C4-2B (cell line): ENCODE measurements at regions not wholly inside any gene's neighbourhood (a gene's known extent, or its start where the extent isn't known, plus 50 kb on each side); places are given as distances from the start of the nearest gene placed in this dataset.

ENCODE experiments used
- H3K27ac ChIP-seq: fragments of 450-650 bp; 2 replicates; pipeline ENCODE4 v1.5.1; 2017
- ZFX ChIP-seq: fragments of 450-650 bp; IDR thresholded peaks from 2 replicates; pipeline ENCODE4 v1.6.1; 2017
- TF ChIP-seq, protein P1 (sequence below): fragments of 450-650 bp; conservative IDR thresholded peaks from 2 replicates; pipeline ENCODE4 v1.5.1; 2017; ENCODE audit warnings: mild to moderate bottlenecking

- no peak for TF ChIP-seq ZFX
- TF ChIP-seq, protein P1, sequence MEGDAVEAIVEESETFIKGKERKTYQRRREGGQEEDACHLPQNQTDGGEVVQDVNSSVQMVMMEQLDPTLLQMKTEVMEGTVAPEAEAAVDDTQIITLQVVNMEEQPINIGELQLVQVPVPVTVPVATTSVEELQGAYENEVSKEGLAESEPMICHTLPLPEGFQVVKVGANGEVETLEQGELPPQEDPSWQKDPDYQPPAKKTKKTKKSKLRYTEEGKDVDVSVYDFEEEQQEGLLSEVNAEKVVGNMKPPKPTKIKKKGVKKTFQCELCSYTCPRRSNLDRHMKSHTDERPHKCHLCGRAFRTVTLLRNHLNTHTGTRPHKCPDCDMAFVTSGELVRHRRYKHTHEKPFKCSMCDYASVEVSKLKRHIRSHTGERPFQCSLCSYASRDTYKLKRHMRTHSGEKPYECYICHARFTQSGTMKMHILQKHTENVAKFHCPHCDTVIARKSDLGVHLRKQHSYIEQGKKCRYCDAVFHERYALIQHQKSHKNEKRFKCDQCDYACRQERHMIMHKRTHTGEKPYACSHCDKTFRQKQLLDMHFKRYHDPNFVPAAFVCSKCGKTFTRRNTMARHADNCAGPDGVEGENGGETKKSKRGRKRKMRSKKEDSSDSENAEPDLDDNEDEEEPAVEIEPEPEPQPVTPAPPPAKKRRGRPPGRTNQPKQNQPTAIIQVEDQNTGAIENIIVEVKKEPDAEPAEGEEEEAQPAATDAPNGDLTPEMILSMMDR = no peak
- H3K27ac ChIP-seq = no peak overlapping the region
Measured at GRCh38 chr7:15753887-15754579, 67.5 kb upstream of the MEOX2 start.

- TF ChIP-seq, protein P1 = peak; percentile 12; the same call in 1 of the 2 replicates
- no peak for TF ChIP-seq ZFX
- no peak overlapping the region for H3K27ac ChIP-seq
Measured at GRCh38 chr7:15752377-15752776, 65.9 kb upstream of the MEOX2 start.

DNA sequence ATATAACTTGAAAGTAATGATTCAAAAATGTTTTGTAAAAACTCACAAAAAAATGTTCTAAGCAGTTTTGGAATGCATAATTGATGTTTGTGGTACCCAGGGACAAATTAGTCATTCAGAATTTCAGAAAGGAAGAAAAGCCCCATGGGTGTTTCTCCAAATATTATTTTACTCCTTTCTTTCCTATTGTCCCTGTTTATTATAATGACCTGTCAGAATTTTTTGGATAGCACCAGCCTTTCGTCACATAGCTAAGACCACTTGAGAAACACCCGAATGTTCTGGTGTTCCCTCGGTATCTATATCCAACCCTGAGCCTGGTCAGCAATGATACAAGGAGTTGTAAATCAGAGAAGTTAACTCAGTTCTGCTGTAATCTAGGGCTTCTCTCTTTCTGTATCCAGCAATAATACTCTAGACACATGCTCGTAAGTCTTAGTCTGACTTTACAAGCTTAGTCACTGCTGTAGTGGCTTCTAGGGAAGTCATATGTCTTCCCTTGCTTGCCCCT, 64.8 kb upstream of the MEOX2 start:
- TF ChIP-seq, protein P1 = no peak
- no peak for TF ChIP-seq ZFX
- no peak overlapping the region for H3K27ac ChIP-seq

- H3K27ac ChIP-seq = no peak overlapping the region
- no peak for TF ChIP-seq ZFX
- TF ChIP-seq, protein P1 = no peak
Measured at GRCh38 chr7:15750727-15751126, 64.2 kb upstream of the MEOX2 start.

DNA sequence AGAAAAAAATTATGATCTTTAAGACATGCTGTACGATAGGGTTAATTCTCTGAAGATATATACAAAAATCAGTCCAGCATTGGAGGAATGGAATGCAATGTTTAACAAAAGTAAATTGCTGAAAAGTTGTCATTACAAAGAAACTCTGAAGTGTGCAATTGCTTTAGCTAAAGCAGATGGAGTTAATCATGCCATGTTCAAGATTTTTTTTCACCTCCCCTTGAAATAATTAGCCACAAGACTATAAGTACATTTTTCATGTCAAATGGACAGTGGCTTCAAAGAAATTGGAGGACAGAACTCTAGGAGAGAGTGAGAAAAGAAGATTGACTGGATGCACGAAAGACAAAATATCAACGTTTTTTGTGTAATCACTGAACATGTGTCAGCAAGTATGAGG, 63.1 kb upstream of the MEOX2 start:
- H3K27ac ChIP-seq = no peak overlapping the region
- TF ChIP-seq, protein P1 = no peak
- TF ChIP-seq ZFX = no peak

DNA sequence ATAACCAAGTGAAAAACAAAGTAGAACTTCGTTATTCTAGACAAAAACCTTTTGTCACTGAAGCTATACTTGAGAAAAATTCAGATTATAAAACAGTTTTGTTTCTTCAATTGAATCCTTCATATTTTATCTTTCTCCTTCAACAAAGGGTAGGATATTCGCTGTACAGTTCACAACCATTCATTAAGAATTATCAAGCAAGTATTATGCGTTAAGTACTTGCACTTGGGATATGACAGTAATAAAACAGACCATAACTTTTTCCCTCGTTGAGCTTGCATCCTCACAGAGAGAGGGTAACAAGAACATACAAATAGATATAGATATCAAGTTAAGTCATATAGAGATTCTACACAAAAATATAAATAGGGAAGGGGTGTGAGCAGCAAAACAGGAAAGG, 61.2 kb upstream of the MEOX2 start:
- no peak overlapping the region for H3K27ac ChIP-seq
- TF ChIP-seq, protein P1 = no peak
- TF ChIP-seq ZFX = no peak

DNA sequence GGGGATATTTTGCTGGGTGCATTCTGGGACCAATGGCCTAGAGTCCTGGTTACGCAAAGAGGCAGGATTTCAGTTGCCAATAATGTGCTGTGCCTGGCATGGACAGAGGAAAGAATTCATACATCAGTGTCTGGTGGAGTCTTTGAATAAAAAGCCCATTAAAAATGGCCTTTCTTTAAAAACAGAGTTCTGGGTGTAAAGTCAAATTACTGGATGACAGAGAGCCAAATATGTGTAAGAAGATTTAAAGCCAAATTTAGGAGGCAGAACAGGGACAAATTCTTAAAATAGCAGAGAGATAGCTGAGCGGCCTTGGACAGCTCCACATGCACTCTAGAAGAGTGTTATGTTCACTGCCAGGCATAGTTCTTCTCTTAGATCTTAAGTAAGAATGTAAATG, 60.8 kb upstream of the MEOX2 start:
- no peak for TF ChIP-seq ZFX
- TF ChIP-seq, protein P1 = no peak
- no peak overlapping the region for H3K27ac ChIP-seq
